SK-N-MC (cell line): ENCODE measurements at regions not wholly inside any gene's neighbourhood (a gene's known extent, or its start where the extent isn't known, plus 50 kb on each side); places are given as distances from the start of the nearest gene placed in this dataset.

ENCODE experiments used
- DNase-seq: peaks from one replicate; pipeline ENCODE4 v3.0.0-alpha.2; 2011; ENCODE audit warnings: low read depth, low spot score
- H3K27ac ChIP-seq: fragments of 200-600 bp; sonication (generic); 2 replicates; pipeline ENCODE4 v1.5.1; 2016; ENCODE audit warnings: mixed run types
- H3K36me3 ChIP-seq: fragments of 200-600 bp; sonication (generic); 2 replicates; pipeline ENCODE4 v1.6.1; 2017; ENCODE audit warnings: antibody characterized with exemption, low read length, mixed read lengths; ENCODE audit not compliant: insufficient read depth
- H3K4me3 ChIP-seq: fragments of 200-600 bp; sonication (generic); 2 replicates; pipeline ENCODE4 v1.5.1; 2016
- H3K9ac ChIP-seq: fragments of 200-600 bp; sonication (generic); 2 replicates; pipeline ENCODE4 v1.8.0; 2017; ENCODE audit warnings: mixed run types, mixed read lengths; ENCODE audit not compliant: insufficient read length
- H3K9me3 ChIP-seq: fragments of 200-600 bp; sonication (generic); 2 replicates; pipeline ENCODE4 v1.6.1; 2017; ENCODE audit warnings: low read depth, mild to moderate bottlenecking, antibody characterized with exemption, low read length, moderate library complexity, mixed read lengths
- EZH2 ChIP-seq: fragments of 200-600 bp; sonication (generic); IDR thresholded peaks from one replicate; pipeline ENCODE4 v1.6.1; 2017; ENCODE audit warnings: antibody characterized with exemption
- FOXP2 ChIP-seq: optimal IDR thresholded peaks from 2 replicates; pipeline ENCODE3; 2011; ENCODE audit warnings: mild to moderate bottlenecking, moderate library complexity; ENCODE audit not compliant: insufficient read depth; ENCODE audit errors: extremely low read length, control extremely low read depth
- POLR2AphosphoS5 ChIP-seq: IDR thresholded peaks from 2 replicates; pipeline ENCODE4 v1.6.1; 2012; ENCODE audit warnings: mild to moderate bottlenecking, low read depth, low read length, borderline replicate concordance

DNA sequence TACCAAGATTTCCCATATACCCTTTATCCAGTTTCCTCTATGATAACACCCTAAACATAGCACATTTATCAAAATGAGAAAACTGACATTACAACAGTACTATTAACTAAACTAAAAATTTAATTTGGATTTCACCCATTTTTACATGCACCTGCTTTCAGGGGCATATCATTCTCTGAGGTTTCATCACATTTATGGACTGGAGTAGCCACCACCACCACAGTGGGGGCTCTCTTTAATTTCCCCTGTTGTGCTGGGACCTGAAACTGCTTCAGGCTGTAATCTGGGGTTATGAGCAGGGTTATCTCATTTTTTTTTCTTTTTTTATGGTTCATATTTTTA is 637.9 kb upstream of the DPP6 start:
- Histone ChIP-seq H3K27ac (no peak overlapping the region), H3K9ac (no peak overlapping the region), H3K9me3 (no peaks in the 10 kb centered on the region), H3K36me3 (no peaks in the 10 kb centered on the region), H3K4me3 (no peak overlapping the region)
- TF ChIP-seq EZH2: no peak
- no peak for TF ChIP-seq POLR2AphosphoS5
- TF ChIP-seq FOXP2: no peak
- DNase-seq: no peak

DNA sequence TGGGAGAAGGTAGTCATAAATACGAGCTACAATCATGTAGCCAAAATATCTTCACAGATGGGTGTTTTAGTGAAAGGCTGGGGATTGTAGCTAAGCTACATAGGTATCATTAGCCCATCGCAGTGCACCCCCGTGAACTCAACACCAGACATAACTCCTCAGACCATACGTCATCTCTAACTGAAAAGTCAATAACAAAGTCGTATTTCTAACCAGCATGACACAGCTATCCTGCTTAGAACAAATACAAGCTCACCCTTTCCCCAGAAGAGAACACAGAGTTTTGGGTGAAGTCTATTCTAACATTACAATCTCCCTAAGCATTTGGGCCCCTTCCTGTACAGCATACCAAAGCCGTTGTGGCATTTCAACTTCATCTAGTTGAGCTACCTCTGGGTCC is 636.6 kb upstream of the DPP6 start:
- H3K27ac ChIP-seq: no peak overlapping the region
- no peak overlapping the region for H3K4me3 ChIP-seq
- no peaks in the 10 kb centered on the region for H3K9me3 ChIP-seq
- H3K9ac ChIP-seq: no peak overlapping the region
- TF ChIP-seq POLR2AphosphoS5 (no peak), EZH2 (no peak), FOXP2 (no peak)
- no peaks in the 10 kb centered on the region for H3K36me3 ChIP-seq
- DNase-seq: no peak

DNA sequence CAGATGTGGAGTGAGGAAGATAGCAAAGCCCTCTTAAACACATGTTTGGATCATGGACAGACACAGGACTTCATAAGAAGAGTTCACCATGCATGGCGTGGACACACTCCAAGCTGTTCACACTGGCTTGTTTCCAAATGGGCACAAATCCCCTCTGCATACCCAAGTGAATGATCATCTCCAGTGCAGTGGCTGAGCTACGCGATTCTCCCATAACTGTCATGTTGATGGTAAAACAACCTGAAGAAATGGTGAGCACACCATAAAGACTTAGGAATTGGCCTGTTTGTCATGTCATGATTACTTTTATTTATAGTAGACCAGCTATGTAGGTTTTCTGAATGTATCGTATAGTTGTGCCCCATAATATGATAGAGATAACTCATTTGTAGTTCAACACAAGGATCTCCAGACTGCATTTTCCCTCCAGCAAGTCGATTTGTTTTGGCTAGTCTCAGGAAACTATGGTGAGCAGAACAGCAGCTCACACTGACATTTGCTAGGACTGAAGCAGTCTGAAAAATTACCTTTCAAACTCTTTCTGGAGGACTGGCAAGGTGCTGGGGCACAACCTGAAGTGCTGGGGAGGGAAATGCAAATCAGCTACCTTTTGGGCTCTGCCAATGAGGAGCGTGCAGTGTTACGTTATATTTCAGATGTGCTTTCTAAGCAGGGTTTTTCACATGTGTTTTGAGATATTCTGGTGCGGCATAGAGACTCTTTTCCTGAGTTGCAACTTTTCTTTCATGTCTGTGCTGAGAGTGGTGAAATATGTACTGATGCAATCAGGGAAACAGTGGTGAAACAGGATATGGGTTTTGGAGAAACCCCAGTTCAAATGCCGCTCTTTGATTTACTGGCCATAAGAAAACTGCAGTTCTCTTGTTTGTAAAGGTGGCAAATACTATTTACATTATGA is 629.6 kb upstream of the DPP6 start:
- Histone ChIP-seq H3K9ac (no peak overlapping the region), H3K36me3 (no peaks in the 10 kb centered on the region), H3K4me3 (no peak overlapping the region), H3K27ac (no peak overlapping the region), H3K9me3 (no peaks in the 10 kb centered on the region)
- no peak for DNase-seq
- TF ChIP-seq POLR2AphosphoS5 (no peak), FOXP2 (no peak), EZH2 (no peak)

DNA sequence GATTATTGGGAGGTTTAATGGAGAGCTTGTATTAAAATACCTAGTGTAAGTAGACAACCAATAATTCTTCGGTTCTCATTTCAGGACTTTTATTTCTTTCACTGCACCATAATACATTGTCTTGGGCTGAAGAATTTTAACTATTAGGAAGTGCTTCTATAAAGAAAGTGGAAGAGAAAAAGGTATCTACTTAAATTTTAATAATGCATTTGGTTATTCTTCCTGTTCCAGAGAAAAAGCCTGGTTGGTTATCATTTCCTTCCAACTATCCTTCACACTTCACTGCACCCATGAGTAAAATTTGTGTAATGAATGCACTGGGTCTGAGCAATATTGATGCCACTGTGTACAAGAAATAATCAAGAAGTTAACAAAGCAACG is 629.0 kb upstream of the DPP6 start:
- Histone ChIP-seq H3K4me3 (no peak overlapping the region), H3K9me3 (no peaks in the 10 kb centered on the region), H3K27ac (no peak overlapping the region), H3K9ac (no peak overlapping the region), H3K36me3 (no peaks in the 10 kb centered on the region)
- TF ChIP-seq FOXP2: no peak
- DNase-seq: no peak

DNA sequence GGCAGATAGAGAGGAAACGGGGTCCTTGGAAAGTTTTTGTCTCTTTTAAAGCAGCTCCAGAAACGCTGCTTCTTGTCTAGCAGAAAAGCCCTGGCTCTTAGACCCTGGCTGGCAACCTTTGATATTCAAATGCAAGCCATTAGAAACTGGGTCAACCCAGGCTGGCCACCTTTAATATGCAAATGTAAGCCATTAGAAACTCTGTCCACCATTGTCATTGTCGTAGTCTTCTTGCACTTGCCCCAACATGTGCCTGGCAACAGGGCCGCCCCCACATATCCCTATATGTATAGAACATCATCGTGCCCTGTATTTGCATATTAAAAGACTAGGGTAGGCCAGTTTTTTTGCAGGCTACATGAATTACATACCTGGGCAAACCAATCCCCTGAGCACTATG is 621.3 kb upstream of the DPP6 start:
- H3K36me3 ChIP-seq: no peaks in the 10 kb centered on the region
- no peak for DNase-seq
- no peaks in the 10 kb centered on the region for H3K9me3 ChIP-seq
- no peak overlapping the region for H3K4me3 ChIP-seq
- TF ChIP-seq POLR2AphosphoS5 (no peak), EZH2 (no peak), FOXP2 (no peak)
- H3K27ac ChIP-seq: no peak overlapping the region
- no peak overlapping the region for H3K9ac ChIP-seq

DNA sequence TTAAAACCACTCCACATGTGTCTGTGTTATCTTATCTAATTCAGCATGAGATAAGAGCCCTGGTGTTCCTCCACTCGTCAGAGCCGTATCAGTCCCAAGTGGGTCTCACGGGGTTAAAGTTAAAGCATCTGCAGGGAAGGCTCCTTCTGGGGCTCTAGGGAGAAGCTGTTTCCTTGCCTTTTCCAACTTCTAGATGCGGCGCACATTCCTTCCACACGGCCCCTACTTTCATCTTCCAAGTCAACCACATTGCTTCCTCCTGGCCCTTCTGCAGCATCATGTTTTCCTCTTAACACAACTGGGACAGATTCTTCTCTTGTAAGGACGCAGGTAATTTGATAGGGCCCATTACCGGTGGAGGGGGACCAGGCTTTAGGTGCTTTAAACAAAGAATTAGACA is 620.1 kb upstream of the DPP6 start:
- H3K9ac ChIP-seq: no peak overlapping the region
- no peak overlapping the region for H3K27ac ChIP-seq
- H3K9me3 ChIP-seq: no peaks in the 10 kb centered on the region
- TF ChIP-seq FOXP2 (no peak), POLR2AphosphoS5 (no peak), EZH2 (no peak)
- H3K36me3 ChIP-seq: no peaks in the 10 kb centered on the region
- no peak for DNase-seq
- H3K4me3 ChIP-seq: no peak overlapping the region

DNA sequence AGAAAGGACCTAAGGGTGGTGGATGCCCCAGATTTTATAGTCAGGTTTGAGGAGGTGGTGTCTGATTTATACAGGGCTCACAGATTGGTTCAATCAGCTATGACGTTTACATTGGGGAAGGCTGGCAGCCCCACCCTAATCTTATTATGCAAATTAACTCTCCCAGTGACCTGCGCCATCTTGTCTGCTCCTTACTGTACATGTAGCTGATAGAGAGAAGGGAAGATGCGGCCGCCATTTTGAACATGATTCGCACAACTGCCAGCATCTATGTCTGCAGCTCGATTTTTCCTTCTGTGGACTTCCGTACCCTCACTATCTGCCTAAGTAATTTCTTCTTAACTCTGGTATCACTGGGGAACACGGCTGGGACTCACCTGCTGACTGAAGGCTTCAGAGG is 619.0 kb upstream of the DPP6 start:
- TF ChIP-seq POLR2AphosphoS5 (no peak), FOXP2 (no peak), EZH2 (no peak)
- no peak overlapping the region for H3K27ac ChIP-seq
- H3K9ac ChIP-seq: no peak overlapping the region
- DNase-seq: no peak
- no peak overlapping the region for H3K4me3 ChIP-seq
- no peaks in the 10 kb centered on the region for H3K36me3 ChIP-seq
- H3K9me3 ChIP-seq: no peaks in the 10 kb centered on the region

DNA sequence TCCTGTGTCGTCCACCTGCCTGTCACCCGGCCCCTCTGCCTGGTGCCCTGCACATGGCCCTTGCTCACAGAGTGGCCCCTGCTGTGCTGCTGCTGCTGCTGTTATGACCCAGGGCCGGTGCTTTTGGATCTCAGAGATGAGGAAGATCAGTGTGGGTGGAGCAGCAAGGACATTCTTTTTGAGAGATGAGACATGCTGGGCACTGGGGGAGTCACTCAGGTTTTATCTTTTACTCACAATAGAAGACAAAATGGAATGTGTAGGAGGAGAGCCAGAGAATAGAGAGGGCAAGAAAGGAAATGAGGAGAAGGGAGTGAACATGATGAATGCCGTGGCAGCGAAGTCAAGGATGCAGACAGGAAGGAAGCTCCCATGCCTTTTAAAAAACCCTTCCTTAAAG is 611.5 kb upstream of the DPP6 start:
- DNase-seq: no peak
- Histone ChIP-seq H3K27ac (no peak overlapping the region), H3K9me3 (no peaks in the 10 kb centered on the region), H3K36me3 (no peaks in the 10 kb centered on the region), H3K9ac (no peak overlapping the region), H3K4me3 (no peak overlapping the region)
- TF ChIP-seq FOXP2 (no peak), POLR2AphosphoS5 (no peak), EZH2 (no peak)
